ENCODE measurements at regions not wholly inside any gene's neighbourhood (a gene's known extent, or its start where the extent isn't known, plus 50 kb on each side); places are given as distances from the start of the nearest gene placed in this dataset.

- in situ Hi-C loops (cut with MboI; ENCODE audit: low sequenced_read_pairs) (no loop called here), dilution Hi-C loops (cut with HindIII; ENCODE audit: low sequenced_read_pairs, unreplicated experiment) (no loop called here), intact Hi-C loops (cut with micrococcal nuclease) (no loop called here)
- POLR2A ChIA-PET (ENCODE audit: unreplicated experiment) = no interaction called here
- H4K20me1 ChIP-seq (ENCODE audit: insufficient read depth, low read length) = no peaks in the 10 kb centered on the region
- H2AK5ac ChIP-seq (ENCODE audit: low read depth, low read length) = no peak overlapping the region
- ATAC-seq (ENCODE audit: low read depth) (no peak), DNase-seq (no peak)
- H3K4me1 ChIP-seq (ENCODE audit: control insufficient read depth, insufficient read depth, low read length) = no peaks in the 10 kb centered on the region
- H4K91ac ChIP-seq (ENCODE audit: insufficient read depth, low read depth, low read length) = no peak overlapping the region
- no peak overlapping the region for H4K8ac ChIP-seq (ENCODE audit: low read depth in 2 of 2, low read length in 2 of 2)
- H2BK5ac ChIP-seq (ENCODE audit: low read depth, low read length, poor library complexity, severe bottlenecking) = no peak overlapping the region
- H3K4ac ChIP-seq (ENCODE audit: low read depth, low read length) = no peak overlapping the region
- H3K9me1 ChIP-seq (ENCODE audit: insufficient read depth, low read length) = no peaks in the 10 kb centered on the region
- no peak overlapping the region for H3K27ac ChIP-seq (ENCODE audit: insufficient read depth, low read length)
- H2BK20ac ChIP-seq (ENCODE audit: low read depth, low read length) = no peak overlapping the region
- no peak overlapping the region for H4K5ac ChIP-seq (ENCODE audit: low read depth, low read length)
- CTCF ChIA-PET = no interaction called here
- no peaks in the 10 kb centered on the region for H3K36me3 ChIP-seq (ENCODE audit: control insufficient read depth, insufficient read depth, low read length)
- no peak overlapping the region for H3K4me3 ChIP-seq (ENCODE audit: insufficient read depth, low read depth, low read length)
- no peak overlapping the region for H3K56ac ChIP-seq (ENCODE audit: extremely low read depth, insufficient read depth, low read length)
- no peak overlapping the region for H3K4me2 ChIP-seq (ENCODE audit: low read depth, low read length)
- H2BK15ac ChIP-seq (ENCODE audit: low read depth, low read length) = no peak overlapping the region
- H3K27me3 ChIP-seq (ENCODE audit: control insufficient read depth, insufficient read depth, low read length) = no peaks in the 10 kb centered on the region
- H3K14ac ChIP-seq (replicated peaks; ENCODE audit: low read depth, low read length) = no peak overlapping the region
- no peaks in the 10 kb centered on the region for H3K79me1 ChIP-seq (ENCODE audit: low read depth in 1 of 2, low read length in 2 of 2)
- no peak overlapping the region for H2AK9ac ChIP-seq (replicated peaks; ENCODE audit: low read depth, low read length, poor library complexity)
- no peak overlapping the region for H3K23ac ChIP-seq (ENCODE audit: low read depth, low read length)
- no TSS peak for BruUV-seq (replicated peaks)
- peaks cover 6% of the 10 kb centered on the region; the same call in 1 of the 2 replicates for H3K9me3 ChIP-seq (ENCODE audit: control insufficient read depth, insufficient read depth, low read length)
- H2AFZ ChIP-seq (replicated peaks; ENCODE audit: low read length, poor library complexity) = no peak overlapping the region
- no peak overlapping the region for H3K18ac ChIP-seq (ENCODE audit: low read depth, low read length)
- H2BK120ac ChIP-seq (ENCODE audit: low read depth, low read length) = no peak overlapping the region
- no peak overlapping the region for H3K9ac ChIP-seq (ENCODE audit: low read depth, low read length)
- TF ChIP-seq CEBPB (IDR thresholded peaks at IDR 0.05; ENCODE audit: low read depth, low read length) (no peak), MXI1 (IDR thresholded peaks at IDR 0.05; ENCODE audit: borderline replicate concordance, low read depth, low read length) (no peak), FOS (IDR thresholded peaks at IDR 0.05; ENCODE audit: low read depth, low read length) (no peak), ELK1 (IDR thresholded peaks at IDR 0.05; ENCODE audit: borderline replicate concordance, low read depth, low read length) (no peak), RAD21 (IDR thresholded peaks at IDR 0.05; ENCODE audit: low read length) (no peak), MAFK (IDR thresholded peaks at IDR 0.05; ENCODE audit: low read depth, low read length) (no peak), RCOR1 (IDR thresholded peaks at IDR 0.05; ENCODE audit: insufficient replicate concordance, low read length) (no peak), POLR2A (IDR thresholded peaks at IDR 0.05; ENCODE audit: low read depth, low read length) (no peak), NFE2L2 (IDR thresholded peaks at IDR 0.05; ENCODE audit: low read depth, low read length) (no peak), BHLHE40 (IDR thresholded peaks at IDR 0.05; ENCODE audit: low read depth, low read length) (no peak), CHD1 (IDR thresholded peaks at IDR 0.05; ENCODE audit: low read depth, low read length) (no peak), MAZ (IDR thresholded peaks at IDR 0.05; ENCODE audit: borderline replicate concordance, low read depth, low read length) (no peak), RFX5 (IDR thresholded peaks at IDR 0.05; ENCODE audit: low read depth, low read length) (no peak)
- TF ChIP-seq, protein P1, sequence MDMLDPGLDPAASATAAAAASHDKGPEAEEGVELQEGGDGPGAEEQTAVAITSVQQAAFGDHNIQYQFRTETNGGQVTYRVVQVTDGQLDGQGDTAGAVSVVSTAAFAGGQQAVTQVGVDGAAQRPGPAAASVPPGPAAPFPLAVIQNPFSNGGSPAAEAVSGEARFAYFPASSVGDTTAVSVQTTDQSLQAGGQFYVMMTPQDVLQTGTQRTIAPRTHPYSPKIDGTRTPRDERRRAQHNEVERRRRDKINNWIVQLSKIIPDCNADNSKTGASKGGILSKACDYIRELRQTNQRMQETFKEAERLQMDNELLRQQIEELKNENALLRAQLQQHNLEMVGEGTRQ (IDR thresholded peaks at IDR 0.05; ENCODE audit: low read depth, low read length) = no peak
- TF ChIP-seq, protein P2, sequence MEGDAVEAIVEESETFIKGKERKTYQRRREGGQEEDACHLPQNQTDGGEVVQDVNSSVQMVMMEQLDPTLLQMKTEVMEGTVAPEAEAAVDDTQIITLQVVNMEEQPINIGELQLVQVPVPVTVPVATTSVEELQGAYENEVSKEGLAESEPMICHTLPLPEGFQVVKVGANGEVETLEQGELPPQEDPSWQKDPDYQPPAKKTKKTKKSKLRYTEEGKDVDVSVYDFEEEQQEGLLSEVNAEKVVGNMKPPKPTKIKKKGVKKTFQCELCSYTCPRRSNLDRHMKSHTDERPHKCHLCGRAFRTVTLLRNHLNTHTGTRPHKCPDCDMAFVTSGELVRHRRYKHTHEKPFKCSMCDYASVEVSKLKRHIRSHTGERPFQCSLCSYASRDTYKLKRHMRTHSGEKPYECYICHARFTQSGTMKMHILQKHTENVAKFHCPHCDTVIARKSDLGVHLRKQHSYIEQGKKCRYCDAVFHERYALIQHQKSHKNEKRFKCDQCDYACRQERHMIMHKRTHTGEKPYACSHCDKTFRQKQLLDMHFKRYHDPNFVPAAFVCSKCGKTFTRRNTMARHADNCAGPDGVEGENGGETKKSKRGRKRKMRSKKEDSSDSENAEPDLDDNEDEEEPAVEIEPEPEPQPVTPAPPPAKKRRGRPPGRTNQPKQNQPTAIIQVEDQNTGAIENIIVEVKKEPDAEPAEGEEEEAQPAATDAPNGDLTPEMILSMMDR (conservative IDR thresholded peaks at IDR 0.05; ENCODE audit: low read depth, low read length) = no peak
These were observed 409.6 kb upstream of the SLC35B3 start for GRCh38 chr6:8844968-8845367.
